ENCODE measurements at regions not wholly inside any gene's neighbourhood (a gene's known extent, or its start where the extent isn't known, plus 50 kb on each side); places are given as distances from the start of the nearest gene placed in this dataset.
"Not testable (repeated sequence)": the region's sequence is repeated elsewhere in the genome, so short reads cannot be mapped to it uniquely, and the experiment has no call there.

GRCh38 chr3:14272959-14273560, 94.4 kb downstream of the LSM3 start:
- not testable (repeated sequence) for DNase-seq (ENCODE audit: low read depth, low spot score)

- DNase-seq (ENCODE audit: low read depth, low spot score), result peak; percentile 61
Observed at GRCh38 chr3:14273901-14274611, 95.4 kb downstream of the LSM3 start.

- no peak for DNase-seq (ENCODE audit: low read depth, low spot score)
Observed at GRCh38 chr3:14274612-14274936, 96.0 kb downstream of the LSM3 start.

GRCh38 chr3:14274999-14275961, 96.7 kb downstream of the LSM3 start:
- peak; percentile 60 for DNase-seq (ENCODE audit: low read depth, low spot score)

- DNase-seq (ENCODE audit: low read depth, low spot score), result no peak
Observed at GRCh38 chr3:14275962-14276909, 97.6 kb downstream of the LSM3 start.

GRCh38 chr3:14277557-14277956, 98.9 kb downstream of the LSM3 start:
- DNase-seq (ENCODE audit: low read depth, low spot score), result no peak

- no peak for DNase-seq (ENCODE audit: low read depth, low spot score)
Observed at GRCh38 chr3:14278265-14278798, 99.7 kb downstream of the LSM3 start.

- peak; percentile 77 for DNase-seq (ENCODE audit: low read depth, low spot score)
Observed at GRCh38 chr3:14278799-14279625, 100.4 kb downstream of the LSM3 start.

GRCh38 chr3:14279626-14280061, 101.0 kb downstream of the LSM3 start:
- DNase-seq (ENCODE audit: low read depth, low spot score), result no peak

GRCh38 chr3:14280326-14280725, 101.7 kb downstream of the LSM3 start:
- no peak for DNase-seq (ENCODE audit: low read depth, low spot score)

GRCh38 chr3:14281053-14281452, 102.4 kb downstream of the LSM3 start:
- DNase-seq (ENCODE audit: low read depth, low spot score), result no peak

GRCh38 chr3:14282001-14282705, 103.5 kb downstream of the LSM3 start:
- no peak for DNase-seq (ENCODE audit: low read depth, low spot score)

GRCh38 chr3:14282706-14283075, 104.1 kb downstream of the LSM3 start:
- DNase-seq (ENCODE audit: low read depth, low spot score), result no peak

- no peak for DNase-seq (ENCODE audit: low read depth, low spot score)
Observed at GRCh38 chr3:14283092-14283812, 104.6 kb downstream of the LSM3 start.

GRCh38 chr3:14283813-14284438, 105.3 kb downstream of the LSM3 start:
- DNase-seq (ENCODE audit: low read depth, low spot score), result no peak

GRCh38 chr3:14284694-14285547, 106.3 kb downstream of the LSM3 start:
- DNase-seq (ENCODE audit: low read depth, low spot score), result no peak

- no peak for DNase-seq (ENCODE audit: low read depth, low spot score)
Observed at GRCh38 chr3:14285548-14285925, 106.9 kb downstream of the LSM3 start.
